ENCODE measurements at regions not wholly inside any gene's neighbourhood (a gene's known extent, or its start where the extent isn't known, plus 50 kb on each side); places are given as distances from the start of the nearest gene placed in this dataset.

DNA sequence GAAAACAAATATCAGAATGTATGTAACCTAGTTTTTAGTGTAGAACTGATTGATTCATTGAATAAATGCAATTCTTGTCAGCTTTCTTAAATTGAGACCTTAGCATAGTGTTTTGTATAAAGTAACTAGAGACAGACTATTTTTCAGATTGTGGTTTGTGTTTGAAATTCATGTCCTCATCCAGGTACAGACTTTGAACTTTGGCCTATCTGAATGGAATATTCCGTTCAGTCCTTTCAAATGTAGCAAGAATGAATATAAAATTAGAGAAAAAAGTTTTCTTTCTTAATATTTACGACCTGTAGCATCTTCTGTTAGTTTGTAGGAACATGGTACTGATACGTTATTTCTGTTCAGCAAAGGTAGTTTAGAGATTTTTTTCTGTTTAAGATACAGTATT lies 378.4 kb upstream of the RGS6 start:
- Histone ChIP-seq H3K4ac (ENCODE audit: low read depth, low read length) (no peak overlapping the region), H3K79me2 (ENCODE audit: insufficient read depth, low read length) (no peaks in the 10 kb centered on the region), H2BK12ac (ENCODE audit: insufficient read length, low read depth, low read length) (no peak overlapping the region), H3T11ph (ENCODE audit: low read length) (no peak overlapping the region), H3K23ac (ENCODE audit: insufficient read length, low read depth, low read length) (no peak overlapping the region), H2BK20ac (ENCODE audit: low read depth, low read length, poor library complexity, severe bottlenecking) (no peak overlapping the region), H2BK120ac (ENCODE audit: low read depth, low read length, poor library complexity, severe bottlenecking) (no peak overlapping the region), H3K56ac (ENCODE audit: insufficient read length, low read depth, low read length) (no peak overlapping the region), H2BK15ac (ENCODE audit: low read depth, low read length) (no peak overlapping the region), H3K27me3 (ENCODE audit: insufficient read depth, low read length) (no peaks in the 10 kb centered on the region), H4K8ac (replicated peaks; ENCODE audit: insufficient read length, low read depth, low read length) (no peak overlapping the region), H3K27ac (ENCODE audit: insufficient read length, low read depth, low read length) (no peak overlapping the region), H3K79me1 (ENCODE audit: insufficient read depth, low read depth, low read length, poor library complexity, severe bottlenecking) (no peaks in the 10 kb centered on the region), H4K91ac (ENCODE audit: insufficient read length, low read depth, low read length) (no peak overlapping the region), H2BK5ac (ENCODE audit: insufficient read length, low read length) (no peak overlapping the region), H3K14ac (ENCODE audit: insufficient read depth, low read length) (no peak overlapping the region), H3K23me2 (ENCODE audit: insufficient read length, low read depth, low read length, poor library complexity, severe bottlenecking) (no peaks in the 10 kb centered on the region), H4K5ac (ENCODE audit: insufficient read length, low read depth, low read length) (no peak overlapping the region), H3K4me1 (ENCODE audit: insufficient read depth, low read length) (no peaks in the 10 kb centered on the region; the same call in 1 of the 2 replicates), H2AK5ac (ENCODE audit: insufficient read length, low read length) (no peak overlapping the region), H2AFZ (ENCODE audit: low read length) (no peak overlapping the region), H3K9ac (ENCODE audit: extremely low read depth, insufficient read length, low read length) (no peak overlapping the region), H3K4me2 (ENCODE audit: insufficient read depth, insufficient read length, low read length) (no peak overlapping the region), H4K20me1 (ENCODE audit: control insufficient read depth, insufficient read depth, insufficient read length) (no peaks in the 10 kb centered on the region), H3K9me3 (ENCODE audit: control insufficient read depth, low read depth, low read length) (no peaks in the 10 kb centered on the region), H3K18ac (ENCODE audit: insufficient read length, low read depth, low read length) (no peak overlapping the region)
- DNase-seq, result no peak
- no CpG with 5 or more reads among the region's 3 CpGs for WGBS (ENCODE audit: extremely low coverage, insufficient read length, low lambda C conversion rate)
- H3K4me3 Mint-ChIP-seq, result no peak overlapping the region
- H3K9me3 Mint-ChIP-seq, result no peaks in the 10 kb centered on the region
- H3K36me3 Mint-ChIP-seq (ENCODE audit: insufficient read depth in 1 of 3, low read depth in 3 of 3), result no peaks in the 10 kb centered on the region
- H3K27me3 Mint-ChIP-seq (ENCODE audit: low read depth), result no peaks in the 10 kb centered on the region
- peaks cover 9 to 11% of the 10 kb centered on the region in 2 experiments for H3K4me1 Mint-ChIP-seq
- TF ChIP-seq, protein P1, sequence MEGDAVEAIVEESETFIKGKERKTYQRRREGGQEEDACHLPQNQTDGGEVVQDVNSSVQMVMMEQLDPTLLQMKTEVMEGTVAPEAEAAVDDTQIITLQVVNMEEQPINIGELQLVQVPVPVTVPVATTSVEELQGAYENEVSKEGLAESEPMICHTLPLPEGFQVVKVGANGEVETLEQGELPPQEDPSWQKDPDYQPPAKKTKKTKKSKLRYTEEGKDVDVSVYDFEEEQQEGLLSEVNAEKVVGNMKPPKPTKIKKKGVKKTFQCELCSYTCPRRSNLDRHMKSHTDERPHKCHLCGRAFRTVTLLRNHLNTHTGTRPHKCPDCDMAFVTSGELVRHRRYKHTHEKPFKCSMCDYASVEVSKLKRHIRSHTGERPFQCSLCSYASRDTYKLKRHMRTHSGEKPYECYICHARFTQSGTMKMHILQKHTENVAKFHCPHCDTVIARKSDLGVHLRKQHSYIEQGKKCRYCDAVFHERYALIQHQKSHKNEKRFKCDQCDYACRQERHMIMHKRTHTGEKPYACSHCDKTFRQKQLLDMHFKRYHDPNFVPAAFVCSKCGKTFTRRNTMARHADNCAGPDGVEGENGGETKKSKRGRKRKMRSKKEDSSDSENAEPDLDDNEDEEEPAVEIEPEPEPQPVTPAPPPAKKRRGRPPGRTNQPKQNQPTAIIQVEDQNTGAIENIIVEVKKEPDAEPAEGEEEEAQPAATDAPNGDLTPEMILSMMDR (conservative IDR thresholded peaks at IDR 0.05), result no peak
- no peak overlapping the region for H3K27ac Mint-ChIP-seq
